ENCODE measurements at regions not wholly inside any gene's neighbourhood (a gene's known extent, or its start where the extent isn't known, plus 50 kb on each side); places are given as distances from the start of the nearest gene placed in this dataset.

- TF ChIP-seq SUZ12 (IDR thresholded peaks at IDR 0.05) (no peak), TARDBP (IDR thresholded peaks at IDR 0.05) (no peak), ELF4 (IDR thresholded peaks at IDR 0.05) (no peak), SP1 (IDR thresholded peaks at IDR 0.05) (no peak), FOXA1 (IDR thresholded peaks at IDR 0.05) (no peak), NFRKB (IDR thresholded peaks at IDR 0.05) (no peak)
These were observed 905.0 kb downstream of the UQCRFS1 start for GRCh38 chr19:28307963-28308362.
